K562 (cell line): ENCODE measurements at regions not wholly inside any gene's neighbourhood (a gene's known extent, or its start where the extent isn't known, plus 50 kb on each side); places are given as distances from the start of the nearest gene placed in this dataset.

Experiments
- ATAC-seq: fragments of 200-7000 bp; cut with Tn5 transposase; 3 replicates; pipeline ENCODE4 v1.9.1; 2020; ENCODE audit warnings: moderate library complexity
- BruUV-seq: library from RNA; stranded (reverse); fragments of 400-500 nt; replicated peaks from 2 replicates; lab custom pipeline; 2021; lab: Mats Ljungman, UMichigan
- CTCF ChIA-PET: fragments of 300-600 bp; formaldehyde crosslinking; extraction: SDS; loops from one replicate; lab custom pipeline; 2021; ENCODE audit warnings: low intra/inter-chr PET ratio; lab: Yijun Ruan, JAX
- POLR2A ChIA-PET: fragments of 300-600, 350-650 bp; sonication (Branson Sonifier 250); formaldehyde crosslinking; extraction: SDS; loops from one replicate; lab custom pipeline; 2021; ENCODE audit warnings: antibody characterized with exemption, inconsistent platforms; lab: Yijun Ruan, JAX
- DNase-seq, 4 experiments: peaks; one replicate each; pipeline versions ENCODE4 v3.0.0 to v3.0.0-alpha.2; 2011 to 2018; ENCODE audit warnings: low spot score in 3 of 4, mixed read lengths in 3 of 4; ENCODE audit errors: extremely low read depth in 1 of 4
- FAIRE-seq: peaks from 2 replicates; lab custom pipeline; 2011; peaks lifted over from hg19 to GRCh38; lab: Jason Lieb, UNC
- H2AFZ ChIP-seq: 2 replicates; pipeline ENCODE4 v1.6.0; 2011; ENCODE audit warnings: low read depth, low read length, control low read depth, inconsistent platforms
- H3K27ac ChIP-seq: fragments of 200-600 bp; 3 replicates; pipeline ENCODE4 v1.8.0; 2011; ENCODE audit warnings: low read depth, mild to moderate bottlenecking, control low read depth, inconsistent platforms, low read length, moderate library complexity, mixed read lengths; ENCODE audit errors: extremely low read depth
- H3K27me3 ChIP-seq, 2 experiments: fragments of 300-600 bp in 1 of 2; 2 replicates in 1 of 2; 3 replicates in 1 of 2; pipeline versions ENCODE4 v1.6.0 to v1.8.0; 2011; ENCODE audit warnings: inconsistent platforms in 2 of 2, low read length in 2 of 2, mild to moderate bottlenecking in 1 of 2, mixed read lengths in 1 of 2, moderate library complexity in 1 of 2; ENCODE audit not compliant: control insufficient read depth in 2 of 2, insufficient read depth in 2 of 2
- H3K36me3 ChIP-seq: fragments of 300-600 bp; 3 replicates; pipeline ENCODE4 v1.8.0; 2011; ENCODE audit warnings: mild to moderate bottlenecking, low read length, inconsistent platforms; ENCODE audit not compliant: control insufficient read depth, insufficient read depth
- H3K4me1 ChIP-seq, 2 experiments: fragments of 200-600 bp in 1 of 2; replicated peaks in 1 of 2; 2 replicates in 1 of 2; 3 replicates in 1 of 2; pipeline versions ENCODE4 v1.5.1 to v1.8.0; 2011; ENCODE audit warnings: inconsistent platforms in 2 of 2, low read length in 2 of 2, mild to moderate bottlenecking in 1 of 2, mixed read lengths in 1 of 2, moderate library complexity in 1 of 2; ENCODE audit not compliant: control insufficient read depth in 2 of 2, insufficient read depth in 2 of 2
- H3K4me2 ChIP-seq: 2 replicates; pipeline ENCODE4 v1.6.1; 2011; ENCODE audit warnings: low read length, control low read depth, inconsistent platforms, mixed read lengths; ENCODE audit not compliant: insufficient read depth
- H3K4me3 ChIP-seq: fragments of 200-600 bp; sonication (generic), shearing (Covaris generic); 2 replicates; pipeline ENCODE4 v1.5.1; 2016; ENCODE audit warnings: control low read depth, inconsistent platforms
- H3K79me2 ChIP-seq: fragments of 200-600 bp; 3 replicates; pipeline ENCODE4 v1.8.0; 2011; ENCODE audit warnings: low read length, inconsistent platforms; ENCODE audit not compliant: control insufficient read depth, insufficient read depth
- H3K9ac ChIP-seq, 2 experiments: 2 replicates each; pipeline versions ENCODE4 v1.6.0 to v1.6.1; 2011; ENCODE audit warnings: low read depth in 2 of 2, low read length in 2 of 2, control low read depth in 1 of 2, inconsistent platforms in 1 of 2, mild to moderate bottlenecking in 1 of 2, mixed read lengths in 1 of 2; ENCODE audit not compliant: insufficient read depth in 1 of 2
- H3K9me1 ChIP-seq: one replicate; pipeline ENCODE4 v1.6.0; 2011; ENCODE audit warnings: inconsistent platforms, mild to moderate bottlenecking, low read length, moderate library complexity; ENCODE audit not compliant: control insufficient read depth, insufficient read depth
- H3K9me3 ChIP-seq: replicated peaks from 2 replicates; pipeline ENCODE4 v1.5.1; 2011; ENCODE audit warnings: low read depth, low read length, inconsistent platforms; ENCODE audit not compliant: control insufficient read depth, insufficient read depth
- H4K20me1 ChIP-seq: replicated peaks from 2 replicates; pipeline ENCODE4 v1.6.1; 2011; ENCODE audit warnings: low read length, inconsistent platforms, mixed read lengths; ENCODE audit not compliant: control insufficient read depth, insufficient read depth
- HOXB6 ChIP-seq: fragments of 250-450 bp; sonication (Bioruptor Pico); IDR thresholded peaks from 2 replicates; pipeline ENCODE4 v1.5.1; 2022; ENCODE audit warnings: mild to moderate bottlenecking, borderline replicate concordance
- REST ChIP-seq, 2 experiments: fragments of 450-650 bp; formaldehyde crosslinking in 1 of 2; IDR thresholded peaks; 2 replicates each; pipeline versions ENCODE4 v1.4.0 to v1.6.1; 2014 to 2020; ENCODE audit warnings: mild to moderate bottlenecking in 2 of 2, borderline replicate concordance in 1 of 2, low read depth in 1 of 2
- ZBTB33 ChIP-seq: sonication (generic); formaldehyde crosslinking; IDR thresholded peaks from 2 replicates; pipeline ENCODE4 v1.8.1; 2023; ENCODE audit warnings: mild to moderate bottlenecking, missing genetic modification reagents
- whole genome bisulfite sequencing: fragments of 100-300 bp; shearing (Covaris generic); methylation state at CpG from one replicate; pipeline ENCODE4 v1.1.6; 2016; ENCODE audit warnings: low coverage, mixed read lengths; ENCODE audit not compliant: insufficient coverage; ENCODE audit errors: missing lambda C conversion rate; 5-methylcytosine and 5-hydroxymethylcytosine counted together
- in situ Hi-C: fragments of 300-500 bp; cut with MboI; formaldehyde crosslinking; loops from 4 replicates; pipeline ENCODE4 v1.15.0; 2018; ENCODE audit warnings: inconsistent platforms, mixed read lengths
- intact Hi-C: fragments of 100-400 bp; cut with micrococcal nuclease; formaldehyde crosslinking; loops from 2 replicates; pipeline ENCODE4 v1.14.2; 2022

- Histone ChIP-seq H3K27me3 (no peaks in the 10 kb centered on the region), H3K4me3 (no peak overlapping the region), H3K9me1 (no peaks in the 10 kb centered on the region), H3K9me3 (0 out of 2 replicates have a peak, but pooled peaks cover 2% of the 10 kb centered on the region), H4K20me1 (no peaks in the 10 kb centered on the region), H3K4me2 (no peak overlapping the region), H2AFZ (no peak overlapping the region), H3K4me1 (peaks cover 0 to 38% of the 10 kb centered on the region in 2 experiments; a peak in 2 of 5 replicates), H3K79me2 (no peaks in the 10 kb centered on the region), H3K9ac (no peak overlapping the region), H3K27ac (no peak overlapping the region), H3K36me3 (peaks cover 54% of the 10 kb centered on the region)
- no TSS peak for BruUV-seq
- 96% methylated on average over 15 of the region's 23 CpGs for WGBS
- ATAC-seq (no peak), FAIRE-seq (no peak), DNase-seq (no peak)
- ChIA-PET POLR2A (interaction anchor here (0.8 kb wide), 1 partner anchor 11 kb away, joined by 3 read pairs; no protein-coding TSS in a partner anchor), CTCF (no interaction called here)
- intact Hi-C loops, result no loop called here
- peak; percentile 84 for TF ChIP-seq ZBTB33
- no peak for TF ChIP-seq HOXB6 (CRISPR knock-in tag)
- no peak for TF ChIP-seq REST (IDR thresholded peaks at IDR 0.05; ENCODE audit: borderline replicate concordance)
- no peak for TF ChIP-seq REST (CRISPR knock-in tag; IDR thresholded peaks at IDR 0.05; ENCODE audit: low read depth)
- in situ Hi-C loops, result no loop called here
These were observed 135.6 kb downstream of the RFLNA start for GRCh38 chr12:124430491-124430890.
